ENCODE measurements at regions not wholly inside any gene's neighbourhood (a gene's known extent, or its start where the extent isn't known, plus 50 kb on each side); places are given as distances from the start of the nearest gene placed in this dataset.

DNA sequence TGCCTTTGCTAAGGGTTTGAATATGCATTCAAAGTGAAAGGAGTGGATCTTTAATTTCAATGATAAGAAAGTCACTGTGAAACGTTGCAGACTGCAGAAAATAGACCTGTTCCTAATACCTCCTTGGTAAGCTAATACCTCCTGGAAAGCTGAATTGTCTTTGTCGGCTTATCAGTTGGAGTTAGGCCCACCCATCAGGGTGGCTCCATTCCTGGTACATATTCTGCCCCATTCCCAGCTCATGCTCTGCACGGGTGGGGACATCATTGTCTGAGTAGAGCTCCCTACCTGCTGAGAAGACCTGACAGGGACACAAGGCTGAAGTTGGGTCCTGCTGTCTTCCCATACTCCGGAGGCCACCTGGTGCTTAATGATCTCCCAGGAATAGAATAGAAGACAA, 203.3 kb downstream of the EN1 start:
- TF ChIP-seq ZNF274 (IDR thresholded peaks at IDR 0.05; ENCODE audit: low read depth, low read length): no peak
- H3K4me3 ChIP-seq (ENCODE audit: low read length): no peak overlapping the region

DNA sequence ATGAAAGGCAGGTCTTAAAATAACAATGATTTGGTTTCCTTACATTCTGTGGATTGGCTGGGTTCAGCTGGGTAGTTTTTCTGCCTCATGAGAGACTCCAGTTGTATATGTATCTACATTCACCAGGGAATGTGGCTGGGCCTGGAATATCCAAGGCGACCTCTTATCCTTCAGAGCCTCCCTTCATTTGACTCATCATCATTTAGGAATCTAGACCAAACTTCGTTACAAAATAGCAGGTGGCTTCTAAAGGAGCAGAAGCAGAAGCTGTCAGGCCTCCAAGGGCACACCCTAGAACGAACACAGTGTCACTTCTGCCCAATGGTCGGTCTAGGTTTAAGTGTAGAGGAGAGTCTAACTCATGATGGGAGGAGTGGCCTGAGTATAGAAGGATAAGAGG, 204.2 kb downstream of the EN1 start:
- no peak overlapping the region for H3K4me3 ChIP-seq (ENCODE audit: low read length)
- TF ChIP-seq ZNF274 (IDR thresholded peaks at IDR 0.05; ENCODE audit: low read depth, low read length): no peak

GRCh38 chr2:118642501-118642900, 204.9 kb downstream of the EN1 start:
- H3K4me3 ChIP-seq (ENCODE audit: low read length): no peak overlapping the region
- no peak for TF ChIP-seq ZNF274 (IDR thresholded peaks at IDR 0.05; ENCODE audit: low read depth, low read length)

- no peak overlapping the region for H3K4me3 ChIP-seq (ENCODE audit: low read length)
- TF ChIP-seq ZNF274 (IDR thresholded peaks at IDR 0.05; ENCODE audit: low read depth, low read length): no peak
Measured at GRCh38 chr2:118641711-118642110, 205.7 kb downstream of the EN1 start.

DNA sequence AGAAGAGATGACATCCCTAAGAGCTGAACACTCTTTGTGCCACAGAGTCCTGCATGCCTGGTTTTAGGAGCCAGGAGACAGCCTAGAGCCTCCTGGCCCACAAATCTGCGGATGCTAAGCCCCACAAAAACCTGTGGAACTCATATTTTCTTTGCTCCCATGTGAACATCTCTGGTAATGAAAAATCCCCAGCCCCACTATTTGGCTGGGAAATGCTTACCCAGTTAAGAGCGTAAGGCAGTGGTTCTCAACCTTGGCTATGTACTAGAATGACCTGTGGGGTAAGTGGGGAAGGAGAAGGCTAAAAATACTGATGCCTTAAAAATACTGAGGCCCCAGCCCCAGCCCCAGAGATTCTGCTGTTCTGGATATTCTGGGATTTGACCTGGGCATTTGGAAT, 208.1 kb downstream of the EN1 start:
- H3K4me3 ChIP-seq (ENCODE audit: low read length): no peak overlapping the region
- no peak for TF ChIP-seq ZNF274 (IDR thresholded peaks at IDR 0.05; ENCODE audit: low read depth, low read length)

DNA sequence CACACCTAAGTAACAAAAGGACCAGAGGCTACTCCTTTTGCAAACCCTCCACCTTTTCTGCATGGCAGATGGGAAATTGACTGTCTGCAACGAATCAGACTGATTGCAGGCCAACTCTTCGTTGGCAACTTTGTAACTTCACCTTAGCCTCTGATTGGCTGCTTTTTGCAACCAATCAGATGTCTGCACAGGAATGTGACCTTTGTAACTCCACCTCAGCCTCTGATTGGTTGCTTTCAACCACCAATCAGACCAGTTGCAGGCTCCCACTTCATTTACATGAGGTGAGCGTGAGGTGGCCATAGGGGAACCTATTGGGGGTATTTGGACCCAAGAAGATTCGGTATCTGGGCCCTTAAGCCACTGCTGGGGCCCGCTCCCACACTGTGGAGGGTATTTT, 209.0 kb downstream of the EN1 start:
- no peak overlapping the region for H3K4me3 ChIP-seq (ENCODE audit: low read length)
- no peak for TF ChIP-seq ZNF274 (IDR thresholded peaks at IDR 0.05; ENCODE audit: low read depth, low read length)

DNA sequence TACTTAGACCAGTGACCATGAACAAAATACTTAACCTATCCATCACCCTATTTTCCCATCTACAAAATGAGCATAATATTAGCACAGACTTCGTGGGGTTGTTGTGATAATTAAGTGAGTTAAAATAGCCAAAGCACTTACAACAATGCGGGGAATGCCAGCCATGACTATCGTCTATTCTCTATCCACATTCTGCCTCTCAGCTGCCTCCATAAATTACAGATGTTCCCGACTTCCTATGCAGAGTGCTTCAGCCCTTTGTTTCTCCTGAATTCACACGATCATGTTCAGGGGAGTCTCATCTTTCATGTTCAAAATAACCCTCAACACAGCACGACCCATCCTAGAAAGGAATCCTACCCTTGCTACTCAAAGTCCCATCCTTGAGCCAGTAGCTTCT, 211.6 kb downstream of the EN1 start:
- no peak for TF ChIP-seq ZNF274 (IDR thresholded peaks at IDR 0.05; ENCODE audit: low read depth, low read length)

DNA sequence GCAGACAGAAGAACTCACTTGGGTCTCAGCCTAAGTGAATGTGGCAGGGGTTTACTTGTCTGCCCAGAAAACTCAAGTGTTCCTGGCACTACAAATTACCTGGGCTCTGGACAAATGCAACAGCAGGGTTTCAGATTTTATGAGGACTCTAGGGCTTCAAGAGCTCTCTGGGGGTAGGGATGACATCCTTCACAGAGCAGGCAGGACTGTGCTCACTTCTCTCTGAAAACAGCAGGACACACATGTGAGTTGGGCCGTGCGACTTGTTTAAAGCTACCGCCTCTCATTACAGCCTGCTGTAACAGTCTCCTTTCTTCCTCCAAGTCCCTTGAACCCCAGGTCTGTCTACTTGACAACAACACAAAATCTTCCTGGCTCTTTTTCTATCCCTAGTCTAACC, 212.6 kb downstream of the EN1 start:
- no peak overlapping the region for H3K4me3 ChIP-seq (ENCODE audit: low read length)
- no peak for TF ChIP-seq ZNF274 (IDR thresholded peaks at IDR 0.05; ENCODE audit: low read depth, low read length)

More for the DNA sequence above, 211.6 kb downstream of the EN1 start:
- H3K4me3 ChIP-seq (ENCODE audit: low read length): no peak overlapping the region

- TF ChIP-seq ZNF274 (IDR thresholded peaks at IDR 0.05; ENCODE audit: low read depth, low read length): no peak
- no peak overlapping the region for H3K4me3 ChIP-seq (ENCODE audit: low read length)
Measured at GRCh38 chr2:118633371-118634018, 214.0 kb downstream of the EN1 start.

- no peak for TF ChIP-seq ZNF274 (IDR thresholded peaks at IDR 0.05; ENCODE audit: low read depth, low read length)
- H3K4me3 ChIP-seq (ENCODE audit: low read length): no peak overlapping the region
Measured at GRCh38 chr2:118632921-118633320, 214.5 kb downstream of the EN1 start.

GRCh38 chr2:118627156-118627555, 220.3 kb downstream of the EN1 start:
- H3K4me3 ChIP-seq (ENCODE audit: low read length): no peak overlapping the region
- no peak for TF ChIP-seq ZNF274 (IDR thresholded peaks at IDR 0.05; ENCODE audit: low read depth, low read length)

DNA sequence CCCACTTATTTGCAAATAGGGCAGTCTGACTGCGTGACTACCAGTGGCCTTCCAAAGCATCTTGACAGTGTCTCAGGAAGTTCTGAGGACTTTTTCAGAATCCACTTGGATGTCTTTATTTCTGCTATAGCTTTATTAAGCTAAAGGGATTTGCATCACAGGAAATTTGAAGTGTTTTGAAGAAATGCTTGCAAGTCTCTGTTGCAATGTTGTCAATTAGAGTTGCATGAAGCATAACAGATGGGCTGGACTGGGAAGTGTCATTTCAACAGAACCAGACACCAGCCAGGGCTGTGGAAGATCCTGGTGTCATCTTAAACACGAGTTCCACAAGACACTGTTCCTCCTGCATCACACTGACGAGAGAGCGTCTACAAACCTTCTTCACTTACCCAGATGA, 224.5 kb downstream of the EN1 start:
- no peak for TF ChIP-seq ZNF274 (IDR thresholded peaks at IDR 0.05; ENCODE audit: low read depth, low read length)
- no peak overlapping the region for H3K4me3 ChIP-seq (ENCODE audit: low read length)

- no peak overlapping the region for H3K4me3 ChIP-seq (ENCODE audit: low read length)
- TF ChIP-seq ZNF274 (IDR thresholded peaks at IDR 0.05; ENCODE audit: low read depth, low read length): no peak
Measured at GRCh38 chr2:118622108-118622507, 225.3 kb downstream of the EN1 start.

DNA sequence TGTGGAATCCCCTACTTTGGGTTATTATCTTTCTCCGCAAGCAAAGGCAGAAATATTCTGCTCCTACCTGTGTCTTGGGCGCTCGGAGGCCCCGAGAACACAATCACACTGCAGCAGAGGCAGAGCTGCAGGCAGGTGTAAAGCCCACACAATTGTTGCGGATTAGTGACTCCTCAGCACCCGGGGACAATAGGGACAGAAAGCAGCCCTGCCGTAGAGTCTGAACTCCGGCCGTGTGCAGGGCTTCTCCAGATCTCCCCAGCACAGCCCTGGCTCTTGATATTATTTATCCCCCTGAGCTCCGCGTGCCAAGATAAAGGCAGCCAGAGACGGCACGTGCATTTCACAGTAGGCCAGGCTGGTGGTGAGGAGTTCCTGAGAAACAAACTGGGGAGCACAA, 229.2 kb downstream of the EN1 start:
- TF ChIP-seq ZNF274 (IDR thresholded peaks at IDR 0.05; ENCODE audit: low read depth, low read length): no peak
- H3K4me3 ChIP-seq (ENCODE audit: low read length): no peak overlapping the region

DNA sequence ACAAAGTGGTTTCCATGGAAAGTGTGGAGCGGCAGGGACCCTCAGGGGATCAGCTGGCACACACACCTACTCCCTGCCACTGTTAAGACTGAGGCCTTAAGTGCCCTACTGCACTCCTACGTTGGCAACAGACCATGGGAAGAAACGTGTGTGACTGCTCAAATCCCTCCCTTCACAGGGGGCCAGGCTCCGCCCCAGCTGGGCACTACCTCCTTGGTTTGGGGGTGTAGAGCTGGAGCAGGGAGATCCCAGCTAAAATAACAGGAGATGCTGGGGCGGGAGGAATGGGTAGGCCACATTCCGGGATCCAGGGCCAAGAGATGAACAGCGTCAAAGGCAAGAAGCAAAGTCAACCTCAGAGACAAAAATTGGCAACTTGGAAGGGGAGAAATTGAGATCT, 231.0 kb downstream of the EN1 start:
- H3K4me3 ChIP-seq (ENCODE audit: low read length): no peak overlapping the region
- TF ChIP-seq ZNF274 (IDR thresholded peaks at IDR 0.05; ENCODE audit: low read depth, low read length): no peak

GRCh38 chr2:118614841-118615271, 232.6 kb downstream of the EN1 start:
- no peak overlapping the region for H3K4me3 ChIP-seq (ENCODE audit: low read length)
- no peak for TF ChIP-seq ZNF274 (IDR thresholded peaks at IDR 0.05; ENCODE audit: low read depth, low read length)

Measured in GM08714 (cell line).